GM12892 (cell line): ENCODE measurements at regions not wholly inside any gene's neighbourhood (a gene's known extent, or its start where the extent isn't known, plus 50 kb on each side); places are given as distances from the start of the nearest gene placed in this dataset.

ENCODE experiments used
- DNase-seq: peaks from one replicate; pipeline ENCODE4 v3.0.0; 2011; ENCODE audit not compliant: insufficient read length
- FAIRE-seq: peaks from 2 replicates; lab custom pipeline; 2011; peaks lifted over from hg19 to GRCh38; lab: Jason Lieb, UNC
- POLR2A ChIP-seq: IDR thresholded peaks from 2 replicates; pipeline ENCODE4 v1.6.1; 2011; ENCODE audit warnings: low read depth, low read length, control low read depth
- POLR2AphosphoS5 ChIP-seq: IDR thresholded peaks from 2 replicates; pipeline ENCODE4 v1.6.1; 2011; ENCODE audit warnings: low read depth, low read length, control low read depth
- TAF1 ChIP-seq: IDR thresholded peaks from 2 replicates; pipeline ENCODE4 v1.6.1; 2011; ENCODE audit warnings: low read depth, mild to moderate bottlenecking, control low read depth, low read length, borderline replicate concordance

- no peak for DNase-seq
- no peak for FAIRE-seq
- TF ChIP-seq POLR2A (no peak), POLR2AphosphoS5 (no peak), TAF1 (no peak)
Measured at GRCh38 chr2:11008773-11009172, 97.0 kb downstream of the KCNF1 start.

GRCh38 chr2:11009176-11009575 lies 97.4 kb downstream of the KCNF1 start:
- no peak for TF ChIP-seq POLR2A
- no peak for TF ChIP-seq POLR2AphosphoS5
- no peak for TF ChIP-seq TAF1
- DNase-seq (no peak), FAIRE-seq (no peak)

GRCh38 chr2:11009891-11010290 lies 98.2 kb downstream of the KCNF1 start:
- FAIRE-seq (no peak), DNase-seq (no peak)
- TF ChIP-seq POLR2A (no peak), TAF1 (no peak), POLR2AphosphoS5 (no peak)

GRCh38 chr2:11011359-11011758 lies 99.6 kb downstream of the KCNF1 start:
- no peak for FAIRE-seq
- TF ChIP-seq POLR2A (no peak), TAF1 (no peak), POLR2AphosphoS5 (no peak)

GRCh38 chr2:11012131-11012693 lies 100.5 kb downstream of the KCNF1 start:
- DNase-seq (no peak), FAIRE-seq (no peak)
- TF ChIP-seq TAF1 (no peak), POLR2AphosphoS5 (no peak), POLR2A (no peak)

More at GRCh38 chr2:11011359-11011758, 99.6 kb downstream of the KCNF1 start:
- no peak for DNase-seq

GRCh38 chr2:11013196-11013595 lies 101.5 kb downstream of the KCNF1 start:
- no peak for TF ChIP-seq POLR2A
- TF ChIP-seq POLR2AphosphoS5: no peak
- TF ChIP-seq TAF1: no peak
- FAIRE-seq (no peak), DNase-seq (no peak)

- FAIRE-seq (no peak), DNase-seq (no peak)
- TF ChIP-seq POLR2AphosphoS5 (no peak), TAF1 (no peak), POLR2A (no peak)
Measured at GRCh38 chr2:11014026-11014425, 102.3 kb downstream of the KCNF1 start.

- no peak for FAIRE-seq
- no peak for TF ChIP-seq POLR2AphosphoS5
Measured at GRCh38 chr2:11016735-11017388, 105.1 kb downstream of the KCNF1 start.

GRCh38 chr2:11017921-11018320 lies 106.2 kb downstream of the KCNF1 start:
- TF ChIP-seq TAF1 (no peak), POLR2AphosphoS5 (no peak)
- no peak for FAIRE-seq

More at GRCh38 chr2:11016735-11017388, 105.1 kb downstream of the KCNF1 start:
- DNase-seq: no peak

GRCh38 chr2:11018651-11019185 lies 107.0 kb downstream of the KCNF1 start:
- FAIRE-seq (no peak), DNase-seq (no peak)
- TF ChIP-seq TAF1: no peak
- no peak for TF ChIP-seq POLR2AphosphoS5
- TF ChIP-seq POLR2A: no peak

More at GRCh38 chr2:11017921-11018320, 106.2 kb downstream of the KCNF1 start:
- DNase-seq: no peak

GRCh38 chr2:11019614-11020013 lies 107.9 kb downstream of the KCNF1 start:
- FAIRE-seq: no peak
- no peak for TF ChIP-seq TAF1
- no peak for DNase-seq

- no peak for TF ChIP-seq POLR2AphosphoS5
- no peak for TF ChIP-seq TAF1
- no peak for TF ChIP-seq POLR2A
- FAIRE-seq (no peak), DNase-seq (no peak)
Measured at GRCh38 chr2:11022064-11022463, 110.3 kb downstream of the KCNF1 start.

- no peak for FAIRE-seq
- TF ChIP-seq POLR2AphosphoS5: no peak
- no peak for TF ChIP-seq POLR2A
- TF ChIP-seq TAF1: no peak
- DNase-seq: no peak
Measured at GRCh38 chr2:11022591-11023273, 111.0 kb downstream of the KCNF1 start.
